AG09309 (cell line): ENCODE measurements at regions not wholly inside any gene's neighbourhood (a gene's known extent, or its start where the extent isn't known, plus 50 kb on each side); places are given as distances from the start of the nearest gene placed in this dataset.
A peak's percentile ranks its signal among the peaks of the same experiment; 100 is the strongest.
"Not testable (repeated sequence)": the region's sequence is repeated elsewhere in the genome, so short reads cannot be mapped to it uniquely, and the experiment has no call there.

Experiments
- DNase-seq: peaks from one replicate; pipeline ENCODE4 v3.0.0-alpha.2; 2010; ENCODE audit warnings: low read depth
- H3K4me3 ChIP-seq: 2 replicates; pipeline ENCODE4 v1.5.1; 2011; ENCODE audit warnings: mild to moderate bottlenecking, low read depth, low read length, moderate library complexity; ENCODE audit not compliant: control insufficient read depth
- TF ChIP-seq, protein P1 (sequence below): IDR thresholded peaks from 2 replicates; pipeline ENCODE4 v1.5.1; 2011; ENCODE audit warnings: mild to moderate bottlenecking, low read depth, low read length, inconsistent platforms; ENCODE audit not compliant: insufficient read depth, control insufficient read depth; ENCODE audit errors: missing control alignments

DNA sequence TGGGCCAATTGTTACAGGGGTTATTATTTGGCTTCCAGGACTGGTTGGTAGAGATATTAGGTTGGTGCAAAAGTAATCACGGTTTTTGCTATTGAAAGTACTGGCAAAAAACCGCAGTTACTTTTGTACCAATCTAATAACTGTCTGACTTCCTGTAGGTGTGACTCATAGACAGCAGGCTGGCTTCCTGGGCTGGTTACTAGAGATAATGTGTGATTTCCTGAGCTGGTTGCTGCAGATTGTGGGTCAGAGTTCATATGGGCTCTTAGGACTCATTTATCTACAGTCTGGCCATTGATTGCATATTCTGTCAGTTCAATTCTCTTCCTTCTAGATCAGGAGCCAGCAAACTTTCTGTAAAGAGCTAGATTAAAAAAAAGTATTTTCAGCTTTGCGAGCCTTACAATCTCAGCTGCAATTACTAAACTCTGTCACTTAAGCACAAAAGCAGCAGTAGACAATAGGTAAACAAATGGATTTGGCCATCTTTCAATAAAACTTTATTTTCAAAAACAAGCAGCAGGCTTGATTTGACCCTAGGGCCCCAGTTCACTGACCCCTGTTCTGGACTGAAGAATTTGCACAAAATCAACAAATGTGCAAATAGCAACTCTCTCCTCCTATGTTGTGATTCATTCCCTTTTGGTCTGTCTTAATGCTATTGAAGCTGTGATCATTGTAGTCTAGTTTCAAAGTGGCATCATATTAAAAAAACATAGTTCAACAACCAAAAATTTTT, 50.8 kb upstream of the BOD1L1 start:
- TF ChIP-seq, protein P1, sequence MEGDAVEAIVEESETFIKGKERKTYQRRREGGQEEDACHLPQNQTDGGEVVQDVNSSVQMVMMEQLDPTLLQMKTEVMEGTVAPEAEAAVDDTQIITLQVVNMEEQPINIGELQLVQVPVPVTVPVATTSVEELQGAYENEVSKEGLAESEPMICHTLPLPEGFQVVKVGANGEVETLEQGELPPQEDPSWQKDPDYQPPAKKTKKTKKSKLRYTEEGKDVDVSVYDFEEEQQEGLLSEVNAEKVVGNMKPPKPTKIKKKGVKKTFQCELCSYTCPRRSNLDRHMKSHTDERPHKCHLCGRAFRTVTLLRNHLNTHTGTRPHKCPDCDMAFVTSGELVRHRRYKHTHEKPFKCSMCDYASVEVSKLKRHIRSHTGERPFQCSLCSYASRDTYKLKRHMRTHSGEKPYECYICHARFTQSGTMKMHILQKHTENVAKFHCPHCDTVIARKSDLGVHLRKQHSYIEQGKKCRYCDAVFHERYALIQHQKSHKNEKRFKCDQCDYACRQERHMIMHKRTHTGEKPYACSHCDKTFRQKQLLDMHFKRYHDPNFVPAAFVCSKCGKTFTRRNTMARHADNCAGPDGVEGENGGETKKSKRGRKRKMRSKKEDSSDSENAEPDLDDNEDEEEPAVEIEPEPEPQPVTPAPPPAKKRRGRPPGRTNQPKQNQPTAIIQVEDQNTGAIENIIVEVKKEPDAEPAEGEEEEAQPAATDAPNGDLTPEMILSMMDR, result no peak
- DNase-seq, result no peak
- no peak overlapping the region for H3K4me3 ChIP-seq

DNA sequence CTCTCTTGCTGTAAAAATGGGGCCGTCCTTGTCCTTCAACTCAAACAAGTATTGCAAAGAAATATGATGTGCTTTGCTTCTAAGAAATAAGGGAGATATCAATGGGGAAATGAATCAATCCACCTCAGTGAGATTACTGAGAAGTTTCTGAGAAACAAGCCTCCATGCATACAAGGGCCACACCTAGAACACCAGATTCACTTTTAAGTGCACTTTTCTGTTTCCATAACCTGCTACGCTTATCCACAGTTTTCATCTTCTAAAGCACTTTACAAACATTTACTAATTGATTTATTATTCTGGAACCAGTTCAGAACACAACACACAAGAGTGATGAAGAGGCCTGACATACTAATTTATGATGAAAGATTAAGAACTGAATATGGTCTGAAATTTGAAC, 54.0 kb upstream of the BOD1L1 start:
- H3K4me3 ChIP-seq, result no peak overlapping the region

DNA sequence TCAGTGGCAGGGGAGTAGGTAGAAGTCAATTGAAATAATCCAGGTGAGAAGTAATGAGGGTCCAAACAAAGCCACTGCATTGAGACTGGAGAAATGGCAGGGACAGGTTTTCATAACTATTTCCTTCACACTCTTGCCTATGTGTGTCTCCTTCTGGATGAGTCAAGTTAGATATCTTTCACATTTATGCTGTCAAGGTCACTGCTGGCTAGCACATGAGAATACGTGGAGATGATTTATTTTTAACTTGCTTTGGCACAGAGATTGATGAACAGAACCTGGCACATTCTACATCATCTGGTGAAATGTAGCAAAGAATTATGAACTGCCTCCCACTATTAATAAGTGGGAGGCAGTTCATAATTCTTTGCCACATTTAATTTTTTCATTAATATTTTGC, 66.7 kb upstream of the BOD1L1 start:
- TF ChIP-seq, protein P1, result no peak
- no peak overlapping the region for H3K4me3 ChIP-seq
- no peak for DNase-seq

More for the DNA sequence above, 54.0 kb upstream of the BOD1L1 start:
- no peak for DNase-seq
- TF ChIP-seq, protein P1, result no peak

DNA sequence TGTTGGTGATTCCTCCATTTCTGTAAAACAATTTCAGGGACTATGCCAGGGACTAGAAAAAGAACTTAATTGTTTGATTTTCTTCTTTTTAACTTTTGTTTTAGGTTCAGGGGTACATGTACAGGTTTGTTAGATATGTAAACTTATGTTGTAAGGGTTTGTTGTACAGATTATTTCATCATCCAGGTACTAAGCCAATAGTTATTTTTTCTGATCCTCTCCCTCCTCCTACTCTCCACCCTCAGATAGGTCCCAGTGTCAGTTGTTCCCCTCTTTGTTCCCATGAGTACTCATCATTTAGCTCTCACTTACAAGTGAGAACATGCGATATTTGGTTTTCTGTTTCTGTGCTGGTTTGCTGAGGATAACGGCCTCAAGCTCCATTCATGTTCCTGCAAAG, 70.8 kb upstream of the BOD1L1 start:
- no peak for DNase-seq
- TF ChIP-seq, protein P1, result no peak
- no peak overlapping the region for H3K4me3 ChIP-seq

DNA sequence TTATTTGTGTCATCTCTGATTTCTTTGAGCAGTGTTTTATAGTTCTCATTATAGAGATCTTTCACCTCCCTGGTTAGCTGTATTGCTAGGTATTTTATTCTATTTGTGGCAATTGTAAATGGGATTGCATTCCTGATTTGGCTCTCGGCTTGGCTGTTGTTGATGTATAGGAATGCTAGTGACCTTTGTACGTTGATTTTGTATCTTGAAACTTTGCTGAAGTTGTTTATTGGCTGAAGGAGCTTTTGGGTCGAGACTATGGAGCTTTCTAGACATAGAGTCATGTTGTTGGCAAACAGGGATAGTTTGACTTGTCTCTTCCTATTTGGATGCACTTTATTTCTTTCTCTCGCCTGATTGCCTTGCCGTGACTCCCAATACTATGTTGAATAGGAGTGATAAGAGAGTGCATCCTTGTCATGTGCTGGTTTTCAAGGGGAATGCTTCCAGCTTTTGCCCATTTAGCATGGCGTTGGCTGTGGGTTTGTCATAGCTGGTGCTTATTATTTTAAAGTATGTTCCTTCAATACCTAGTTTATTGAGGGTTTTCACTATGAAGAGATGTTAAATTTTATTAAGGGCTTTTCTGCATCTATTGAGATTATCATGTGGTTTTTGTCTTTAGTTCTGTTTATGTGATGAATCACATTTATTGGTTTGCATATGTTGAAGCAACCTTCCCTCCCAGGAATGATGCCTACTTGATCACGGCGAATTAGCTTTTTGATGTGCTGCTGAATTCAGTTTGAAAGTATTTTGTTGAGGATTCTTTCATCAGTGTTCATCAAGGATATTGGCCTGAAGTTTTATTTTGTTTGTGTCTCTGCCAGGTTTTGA, 72.7 kb upstream of the BOD1L1 start:
- DNase-seq, result peak; percentile 72
- TF ChIP-seq, protein P1, result no peak
- H3K4me3 ChIP-seq, result no peak overlapping the region

DNA sequence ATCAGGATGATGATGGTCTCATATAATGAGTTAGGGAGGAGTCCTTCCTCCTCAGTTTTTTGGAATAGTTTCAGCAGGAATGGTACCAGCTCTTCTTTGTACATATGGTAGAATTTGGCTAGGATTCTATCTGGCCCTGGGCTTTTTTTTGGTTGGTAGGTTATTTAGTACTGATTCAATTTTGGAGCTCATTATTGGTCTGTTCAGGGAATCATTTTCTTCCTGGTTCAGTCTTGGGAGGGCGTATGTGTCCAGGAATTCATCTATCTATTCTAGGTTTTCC, 73.3 kb upstream of the BOD1L1 start:
- not testable (repeated sequence) for H3K4me3 ChIP-seq, DNase-seq

DNA sequence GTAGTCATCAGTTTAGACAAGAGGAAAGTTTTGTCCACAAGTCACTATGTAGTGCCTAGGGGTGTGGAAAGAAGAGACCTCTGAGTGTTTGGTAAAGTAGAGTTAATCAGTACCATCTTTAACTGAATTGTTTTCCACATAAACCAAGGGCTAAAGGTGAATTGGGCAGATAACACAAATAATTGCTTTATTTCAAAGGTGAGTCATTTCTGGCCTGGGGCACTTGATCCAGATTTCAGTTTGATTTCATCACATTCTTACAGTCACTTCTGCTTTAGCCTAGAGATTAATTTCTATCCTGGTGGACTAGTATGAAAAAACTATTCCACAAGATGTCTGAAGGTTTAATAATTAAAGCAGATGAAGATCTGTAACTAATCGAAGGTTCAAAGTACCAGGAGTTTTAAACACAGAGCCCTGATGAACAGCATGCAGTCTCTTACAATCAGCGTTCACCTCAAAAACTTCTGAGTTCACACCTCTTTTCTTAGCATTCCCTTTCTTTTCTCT, 74.5 kb upstream of the BOD1L1 start:
- TF ChIP-seq, protein P1, result no peak
- peak; percentile 69 for DNase-seq
- no peak overlapping the region for H3K4me3 ChIP-seq
